ENCODE measurements at regions not wholly inside any gene's neighbourhood (a gene's known extent, or its start where the extent isn't known, plus 50 kb on each side); places are given as distances from the start of the nearest gene placed in this dataset.
A peak's percentile ranks its signal among the peaks of the same experiment; 100 is the strongest.

DNA sequence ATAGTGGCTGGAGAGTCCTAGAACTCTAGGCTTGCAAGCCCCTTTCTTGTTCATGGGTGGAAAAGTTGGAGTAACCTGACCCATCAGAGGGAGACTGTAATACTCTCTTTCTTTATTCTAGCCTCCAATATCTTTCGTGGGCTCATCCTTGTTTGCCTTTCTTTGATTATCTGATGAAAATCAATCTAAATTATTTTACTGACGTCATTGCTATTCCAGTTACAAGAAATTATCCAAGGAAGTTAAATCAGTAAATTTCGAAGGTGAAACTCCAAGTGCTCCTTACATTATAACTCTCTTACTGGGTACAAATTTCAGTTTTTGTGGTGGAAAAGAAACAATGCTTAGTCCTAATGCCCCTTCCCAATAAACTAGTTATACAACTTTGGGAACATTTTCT lies 412.9 kb downstream of the IDS start:
- Histone ChIP-seq H3K36me3 (ENCODE audit: control insufficient read depth in 2 of 2, insufficient read depth in 2 of 2, low read length in 1 of 2) (no peaks in the 10 kb centered on the region), H3K27me3 (ENCODE audit: control insufficient read depth in 2 of 2, insufficient read depth in 1 of 2, low read length in 1 of 2) (no peaks in the 10 kb centered on the region), H3K9me3 (ENCODE audit: control insufficient read depth in 2 of 2, insufficient read depth in 1 of 2, low read length in 1 of 2) (no peaks in the 10 kb centered on the region), H3K4me1 (ENCODE audit: control insufficient read depth in 2 of 2, insufficient read depth in 2 of 2, low read length in 2 of 2) (no peaks in the 10 kb centered on the region), H3K27ac (ENCODE audit: low read depth in 1 of 2, low read length in 1 of 2) (no peak overlapping the region), H3K4me3 (ENCODE audit: low read length in 2 of 2) (no peak overlapping the region)
- DNase-seq (ENCODE audit: low read depth in 6 of 9, low spot score in 9 of 9), result no peak
- 95% methylated on average over 3 of the region's 3 CpGs for WGBS

DNA sequence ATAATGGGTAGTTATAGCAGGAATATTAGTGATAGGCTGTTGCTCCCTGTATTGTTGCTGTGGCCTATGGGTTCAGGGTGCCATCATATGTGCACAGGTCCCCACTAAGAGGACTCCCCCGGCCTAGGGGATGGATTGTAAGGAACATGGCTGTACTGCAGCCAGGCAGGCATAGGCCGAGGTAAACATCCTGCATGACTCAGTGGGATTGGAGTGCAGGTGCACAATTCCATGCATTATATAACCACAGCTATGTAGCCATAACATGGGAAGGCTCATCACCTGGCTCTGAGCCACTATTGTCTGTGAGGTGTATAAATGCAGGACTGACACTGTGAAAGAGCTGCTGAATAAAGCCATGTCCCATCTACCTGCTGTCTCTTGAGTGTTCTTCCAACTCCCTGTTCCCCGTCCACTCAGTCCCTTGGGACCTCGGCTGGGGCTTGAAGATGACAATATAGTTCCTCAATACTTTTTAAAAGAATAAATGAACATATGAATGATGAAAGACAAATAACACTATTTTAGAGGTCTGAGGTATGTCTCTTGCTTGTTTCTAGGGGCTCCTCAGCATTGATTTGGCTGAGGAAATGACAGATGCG lies 425.2 kb downstream of the IDS start:
- 96% methylated on average over 5 of the region's 5 CpGs for WGBS
- DNase-seq (ENCODE audit: low read depth in 6 of 9, low spot score in 9 of 9), result no peak
- no peaks in the 10 kb centered on the region for H3K27me3 ChIP-seq (ENCODE audit: control insufficient read depth in 2 of 2, insufficient read depth in 1 of 2, low read length in 1 of 2)
- no peak overlapping the region for H3K27ac ChIP-seq (ENCODE audit: low read depth in 1 of 2, low read length in 1 of 2)
- no peak overlapping the region for H3K4me3 ChIP-seq (ENCODE audit: low read length in 2 of 2)
- no peaks in the 10 kb centered on the region for H3K4me1 ChIP-seq (ENCODE audit: control insufficient read depth in 2 of 2, insufficient read depth in 2 of 2, low read length in 2 of 2)
- H3K36me3 ChIP-seq (ENCODE audit: control insufficient read depth in 2 of 2, insufficient read depth in 2 of 2, low read length in 1 of 2), result no peaks in the 10 kb centered on the region
- H3K9me3 ChIP-seq (ENCODE audit: control insufficient read depth in 2 of 2, insufficient read depth in 1 of 2, low read length in 1 of 2), result peaks cover 0 to 5% of the 10 kb centered on the region in 2 donors

- WGBS, result 2% methylated on average over 8 of the region's 8 CpGs
- Histone ChIP-seq H3K27me3 (ENCODE audit: control insufficient read depth in 2 of 2, insufficient read depth in 1 of 2, low read length in 1 of 2) (no peaks in the 10 kb centered on the region), H3K27ac (ENCODE audit: low read depth in 1 of 2, low read length in 1 of 2) (no peak overlapping the region), H3K4me3 (ENCODE audit: low read length in 2 of 2) (no peak overlapping the region), H3K36me3 (ENCODE audit: control insufficient read depth in 2 of 2, insufficient read depth in 2 of 2, low read length in 1 of 2) (no peaks in the 10 kb centered on the region), H3K9me3 (ENCODE audit: control insufficient read depth in 2 of 2, insufficient read depth in 1 of 2, low read length in 1 of 2) (peaks cover 0 to 5% of the 10 kb centered on the region in 2 donors), H3K4me1 (ENCODE audit: control insufficient read depth in 2 of 2, insufficient read depth in 2 of 2, low read length in 2 of 2) (peaks cover 0 to 11% of the 10 kb centered on the region in 2 donors)
- DNase-seq (ENCODE audit: low read depth in 6 of 9, low spot score in 9 of 9), result peak in 6 of 9 donors; percentile 3 to 63 (median 27)
Measured at GRCh38 chrX:149074398-149074797, 430.7 kb downstream of the IDS start.

GRCh38 chrX:149073479-149073878 lies 431.6 kb downstream of the IDS start:
- Histone ChIP-seq H3K4me1 (ENCODE audit: control insufficient read depth in 2 of 2, insufficient read depth in 2 of 2, low read length in 2 of 2) (peaks cover 0 to 11% of the 10 kb centered on the region in 2 donors), H3K4me3 (ENCODE audit: low read length in 2 of 2) (no peak overlapping the region), H3K36me3 (ENCODE audit: control insufficient read depth in 2 of 2, insufficient read depth in 2 of 2, low read length in 1 of 2) (no peaks in the 10 kb centered on the region), H3K27ac (ENCODE audit: low read depth in 1 of 2, low read length in 1 of 2) (no peak overlapping the region), H3K27me3 (ENCODE audit: control insufficient read depth in 2 of 2, insufficient read depth in 1 of 2, low read length in 1 of 2) (no peaks in the 10 kb centered on the region), H3K9me3 (ENCODE audit: control insufficient read depth in 2 of 2, insufficient read depth in 1 of 2, low read length in 1 of 2) (peaks cover 0 to under 1% of the 10 kb centered on the region in 2 donors)
- WGBS, result 97% methylated on average over 3 of the region's 3 CpGs
- DNase-seq (ENCODE audit: low read depth in 6 of 9, low spot score in 9 of 9), result no peak

GRCh38 chrX:149069899-149070298 lies 435.2 kb downstream of the IDS start:
- Histone ChIP-seq H3K4me1 (ENCODE audit: control insufficient read depth in 2 of 2, insufficient read depth in 2 of 2, low read length in 2 of 2) (peaks cover 0 to 11% of the 10 kb centered on the region in 2 donors), H3K9me3 (ENCODE audit: control insufficient read depth in 2 of 2, insufficient read depth in 1 of 2, low read length in 1 of 2) (no peaks in the 10 kb centered on the region), H3K36me3 (ENCODE audit: control insufficient read depth in 2 of 2, insufficient read depth in 2 of 2, low read length in 1 of 2) (no peaks in the 10 kb centered on the region), H3K27me3 (ENCODE audit: control insufficient read depth in 2 of 2, insufficient read depth in 1 of 2, low read length in 1 of 2) (no peaks in the 10 kb centered on the region), H3K27ac (ENCODE audit: low read depth in 1 of 2, low read length in 1 of 2) (no peak overlapping the region), H3K4me3 (ENCODE audit: low read length in 2 of 2) (no peak overlapping the region)
- 98% methylated on average over 2 of the region's 2 CpGs for WGBS
- DNase-seq (ENCODE audit: low read depth in 6 of 9, low spot score in 9 of 9), result no peak

DNA sequence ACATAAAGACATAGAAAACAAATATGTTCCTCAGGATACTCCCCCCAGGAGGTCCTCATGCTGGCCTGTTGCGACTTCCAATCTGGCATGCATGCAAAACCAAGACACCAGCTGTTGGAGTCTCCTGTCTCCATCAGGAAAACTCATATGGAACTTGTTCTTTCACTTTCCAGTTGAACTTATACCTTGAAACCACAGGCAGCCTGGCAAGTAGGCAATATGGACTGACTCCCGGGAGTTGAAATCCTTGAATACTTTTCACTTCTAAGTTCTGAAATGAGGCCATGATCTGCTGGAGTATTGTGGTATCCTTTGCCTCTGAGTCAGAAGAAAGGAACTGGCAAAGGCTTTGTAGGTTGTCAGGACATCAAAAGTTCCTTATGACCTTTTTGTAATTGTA lies 444.2 kb downstream of the IDS start:
- no peaks in the 10 kb centered on the region for H3K9me3 ChIP-seq (ENCODE audit: control insufficient read depth in 2 of 2, insufficient read depth in 1 of 2, low read length in 1 of 2)
- 96% methylated on average over 2 of the region's 2 CpGs for WGBS

More for the DNA sequence above, 444.2 kb downstream of the IDS start:
- H3K4me1 ChIP-seq (ENCODE audit: control insufficient read depth in 2 of 2, insufficient read depth in 2 of 2, low read length in 2 of 2), result no peaks in the 10 kb centered on the region
- H3K27ac ChIP-seq (ENCODE audit: low read depth in 1 of 2, low read length in 1 of 2), result no peak overlapping the region
- no peak overlapping the region for H3K4me3 ChIP-seq (ENCODE audit: low read length in 2 of 2)
- DNase-seq (ENCODE audit: low read depth in 6 of 9, low spot score in 9 of 9), result no peak
- no peaks in the 10 kb centered on the region for H3K27me3 ChIP-seq (ENCODE audit: control insufficient read depth in 2 of 2, insufficient read depth in 1 of 2, low read length in 1 of 2)
- no peaks in the 10 kb centered on the region for H3K36me3 ChIP-seq (ENCODE audit: control insufficient read depth in 2 of 2, insufficient read depth in 2 of 2, low read length in 1 of 2)

Data from thymus (tissue), 11 donors.